Globus pallidus (tissue), 1 donor: ENCODE measurements at regions not wholly inside any gene's neighbourhood (a gene's known extent, or its start where the extent isn't known, plus 50 kb on each side); places are given as distances from the start of the nearest gene placed in this dataset.
"Not testable (repeated sequence)": the region's sequence is repeated elsewhere in the genome, so short reads cannot be mapped to it uniquely, and the experiment has no call there.

Source experiments
- DNase-seq: peaks from one replicate; pipeline ENCODE4 v3.0.0-alpha.2; 2015; ENCODE audit warnings: low spot score

DNA sequence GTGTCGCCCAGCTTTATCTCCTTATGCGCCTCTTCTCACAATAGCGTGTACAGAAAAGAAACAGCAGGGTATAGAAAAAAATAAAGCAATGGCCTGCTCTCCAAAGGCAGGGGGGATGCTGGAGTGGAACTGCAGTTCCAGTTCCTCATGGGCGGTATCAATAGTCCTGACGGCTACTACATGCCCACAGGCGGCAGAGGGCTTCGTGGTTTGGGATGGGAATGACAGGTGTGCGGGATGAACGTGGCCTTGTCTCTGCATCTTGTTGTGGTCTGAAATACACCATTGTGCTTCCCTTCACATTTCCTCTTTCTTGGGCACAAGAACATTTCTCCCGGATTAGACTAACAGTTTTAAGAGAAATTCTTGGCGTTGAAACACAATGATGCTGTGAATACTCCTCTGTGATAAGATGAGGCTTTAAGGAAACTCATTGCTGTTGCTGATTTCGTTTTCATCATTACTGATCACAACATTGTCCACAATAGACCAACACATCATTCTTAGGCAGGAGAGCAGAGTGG lies 124.1 kb upstream of the IGFBP7 start:
- peak; percentile 20 for DNase-seq

DNA sequence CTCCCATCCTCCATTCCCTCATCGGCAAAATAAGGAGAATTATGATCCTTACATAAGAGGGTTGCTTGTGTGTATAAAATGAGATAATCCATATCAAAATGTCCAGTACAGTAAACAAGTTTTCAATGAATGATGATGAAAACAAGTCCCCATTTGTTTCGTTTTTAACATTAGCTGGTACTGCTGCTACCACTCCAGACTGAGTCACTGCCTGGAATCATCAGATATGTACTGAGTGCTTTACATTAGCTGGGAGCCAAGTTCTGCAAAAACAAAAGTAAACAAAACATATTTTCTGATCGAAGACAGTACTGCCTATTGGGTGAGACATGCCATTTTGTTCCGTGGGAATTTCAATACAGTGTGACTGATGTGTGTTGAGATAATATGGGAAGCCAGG lies 123.2 kb upstream of the IGFBP7 start:
- peak; percentile 11 for DNase-seq

DNA sequence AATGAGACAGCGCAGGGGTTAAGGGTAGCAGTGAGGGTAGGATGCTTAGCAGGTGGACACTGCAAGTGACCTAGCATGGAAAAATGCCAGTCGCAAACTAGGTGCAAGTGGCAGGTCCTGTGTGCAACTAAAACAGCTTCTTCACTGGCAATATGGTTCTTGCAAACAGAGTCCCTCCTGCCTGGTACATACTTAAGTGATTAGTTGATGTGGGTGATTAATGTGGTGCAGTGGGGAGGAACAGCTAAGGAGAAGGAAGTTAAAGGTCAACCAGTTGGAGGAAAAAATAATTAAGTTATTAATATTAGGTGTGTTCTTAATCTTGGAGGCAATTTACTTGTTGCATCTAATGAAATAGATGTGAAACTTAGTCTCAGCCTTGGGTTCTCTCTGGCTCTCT lies 121.6 kb upstream of the IGFBP7 start:
- no peak for DNase-seq

DNA sequence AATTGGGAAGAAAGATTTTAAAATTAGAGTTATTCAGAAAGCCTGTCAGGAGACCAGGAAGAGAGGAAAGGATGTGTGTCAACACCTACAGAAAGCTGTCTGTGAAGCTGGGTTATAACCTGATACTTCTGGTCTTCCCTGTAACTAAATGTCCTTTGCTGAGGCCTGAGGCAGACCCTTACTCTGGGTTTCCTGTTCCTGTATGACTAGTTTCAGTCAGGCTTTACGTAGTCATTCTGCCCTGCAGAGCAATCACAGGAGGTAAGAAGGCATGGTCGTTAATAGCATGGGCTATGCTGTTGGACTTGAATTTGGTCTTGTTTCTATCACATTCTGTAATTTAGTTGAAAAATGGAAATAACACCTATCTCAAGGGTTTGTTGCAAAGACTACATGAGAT lies 110.5 kb upstream of the IGFBP7 start:
- no peak for DNase-seq

DNA sequence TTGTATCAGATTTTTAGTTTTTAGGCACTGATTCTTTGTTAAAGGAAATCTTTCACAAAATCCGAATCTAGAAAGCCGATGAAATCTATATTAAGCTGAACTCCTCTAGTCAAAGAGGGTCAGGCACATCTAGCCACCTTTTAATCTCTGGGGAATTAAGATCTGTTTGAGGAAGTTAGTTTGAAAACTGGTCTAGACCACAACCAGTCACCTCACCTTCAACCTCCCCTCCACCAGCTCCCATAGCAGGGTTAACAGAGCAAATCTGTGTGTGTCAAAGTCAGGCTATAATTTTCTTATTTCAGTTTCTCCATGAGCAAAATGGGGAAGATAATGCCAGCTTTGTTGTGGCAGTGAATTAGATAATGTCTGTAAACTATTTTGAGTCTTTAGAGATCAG lies 110.0 kb upstream of the IGFBP7 start:
- no peak for DNase-seq

DNA sequence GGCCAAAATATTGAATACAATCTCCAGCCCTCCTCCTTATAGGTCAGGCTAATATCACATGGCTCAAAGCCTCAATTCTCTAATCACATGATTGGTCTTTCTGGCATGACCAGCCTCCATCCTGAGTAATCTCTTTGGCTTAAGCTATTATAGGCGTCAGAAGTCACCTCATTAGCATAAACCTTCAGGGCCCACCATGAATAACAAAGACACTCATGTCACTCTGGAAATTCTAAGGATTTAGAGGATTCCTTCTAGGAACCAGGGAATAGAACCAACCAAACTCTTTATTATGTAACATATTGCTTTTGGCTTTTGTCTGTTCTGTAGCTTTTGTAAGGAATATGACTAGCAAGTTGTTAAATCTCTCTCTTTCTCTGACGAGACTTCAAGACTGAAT lies 109.2 kb upstream of the IGFBP7 start:
- no peak for DNase-seq

DNA sequence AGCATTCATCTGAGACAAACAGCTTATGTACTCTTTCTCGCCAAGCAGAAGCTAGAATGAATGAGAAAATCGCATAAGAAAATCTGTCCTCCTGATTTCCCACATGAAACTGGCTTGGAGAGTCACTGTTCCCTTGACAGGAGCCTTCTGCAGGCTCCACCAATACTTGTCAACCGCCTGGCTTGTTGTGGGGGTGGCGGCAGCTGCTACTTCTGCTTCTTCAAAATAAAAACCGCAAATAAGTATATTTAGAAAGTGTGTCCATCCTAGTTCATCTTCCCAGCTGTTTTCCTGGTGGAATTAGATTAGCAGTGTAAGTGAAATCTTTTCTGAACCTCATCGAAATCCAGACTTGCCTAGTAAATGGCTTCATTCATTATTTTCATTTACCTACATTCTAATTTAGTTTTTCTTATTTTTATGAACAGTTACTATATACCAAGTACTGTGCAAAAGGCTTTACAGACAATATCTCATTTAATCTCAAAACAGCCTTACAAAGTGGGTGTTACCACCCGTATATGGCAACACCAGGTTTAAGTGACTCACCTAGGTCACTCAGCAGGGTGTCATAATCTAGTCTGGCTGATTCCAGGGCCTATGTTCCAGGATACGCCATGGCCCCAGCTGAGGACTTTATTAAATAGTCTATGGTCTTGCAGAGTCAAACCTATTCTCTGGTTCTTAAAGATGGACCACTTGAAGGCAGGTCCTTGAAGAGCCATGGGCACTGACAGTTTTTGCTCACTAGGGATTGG lies 104.6 kb upstream of the IGFBP7 start:
- no peak for DNase-seq

DNA sequence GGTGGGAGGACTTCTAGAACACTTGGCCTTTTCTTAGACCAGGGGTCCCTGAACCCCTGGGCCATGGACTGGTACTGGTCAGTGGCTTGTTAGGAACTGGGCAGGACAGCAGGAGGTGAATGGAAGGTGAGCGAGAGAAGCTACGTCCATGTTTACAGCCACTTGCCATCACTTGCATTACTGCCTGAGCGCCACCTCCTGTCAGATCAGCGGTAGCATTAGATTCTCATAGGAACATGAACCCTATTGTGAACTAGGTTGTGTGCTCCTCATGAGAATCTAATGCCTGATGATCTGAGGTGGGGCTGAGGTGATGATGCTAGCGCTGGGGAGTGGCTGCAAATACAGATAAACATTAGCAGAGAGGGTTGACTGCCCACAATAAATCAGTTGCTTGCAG lies 100.9 kb upstream of the IGFBP7 start:
- no peak for DNase-seq

DNA sequence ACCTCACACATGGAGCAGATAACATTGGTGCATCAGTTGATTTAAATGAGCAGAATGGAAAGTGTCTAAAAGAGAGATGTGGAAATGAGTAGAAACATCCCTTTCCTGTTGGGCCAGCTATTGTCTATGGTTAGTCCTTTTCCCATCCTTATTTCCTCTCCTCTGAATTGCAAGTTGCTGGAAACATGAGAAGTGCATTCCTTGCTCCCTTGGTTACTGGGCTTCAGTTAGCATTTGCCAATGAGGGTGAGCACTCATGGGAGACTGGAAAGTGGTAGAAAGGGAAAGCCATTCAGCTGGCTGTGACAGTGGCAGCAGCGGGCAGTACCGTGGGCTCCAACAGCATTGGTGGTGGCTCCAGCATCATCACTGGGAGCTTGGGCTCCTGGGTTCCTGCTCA lies 96.0 kb upstream of the IGFBP7 start:
- no peak for DNase-seq

DNA sequence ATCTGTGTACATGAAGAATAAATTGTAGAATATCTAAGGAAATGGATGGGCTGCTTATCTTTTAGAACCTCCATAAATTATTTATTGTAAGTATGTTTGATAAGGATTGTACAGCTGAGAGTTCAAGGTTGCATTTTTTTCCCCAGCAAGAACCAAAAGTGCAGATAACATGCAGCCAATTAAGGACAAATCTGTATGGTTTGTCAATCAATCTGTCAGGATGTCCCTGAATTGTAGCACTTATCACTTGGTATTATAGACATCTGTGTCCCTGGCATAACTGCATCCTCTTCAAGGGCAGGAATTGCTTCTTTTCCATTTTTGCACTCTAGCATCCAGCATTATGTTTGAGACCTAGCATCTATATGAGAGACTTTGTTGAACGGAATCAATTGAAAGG lies 95.4 kb upstream of the IGFBP7 start:
- DNase-seq: no peak

DNA sequence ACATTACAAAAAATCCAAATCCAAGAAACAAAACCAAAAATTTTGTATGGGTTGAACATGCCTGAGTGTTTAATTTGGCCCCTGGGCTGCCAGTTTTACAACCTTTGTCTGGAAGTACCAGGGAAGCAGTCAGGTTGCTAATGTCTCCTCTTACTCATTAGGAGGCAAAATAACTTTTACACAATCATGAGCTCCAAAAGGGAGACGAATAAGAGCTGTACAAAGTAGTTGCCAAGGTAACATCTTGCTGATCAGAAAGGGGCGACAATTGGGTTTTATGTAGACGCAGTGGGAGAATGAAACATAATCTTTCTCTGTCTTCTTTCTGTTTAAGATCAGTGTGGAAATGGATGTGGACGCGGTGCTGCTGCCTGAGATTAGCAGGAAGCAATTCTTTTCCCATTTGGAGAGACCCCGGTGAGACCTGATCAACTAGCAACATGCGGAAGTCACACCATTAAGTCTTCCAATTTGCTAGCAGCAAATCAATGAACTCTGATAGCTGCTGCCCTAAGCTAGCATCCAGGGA lies 90.7 kb upstream of the IGFBP7 start:
- DNase-seq: no peak

DNA sequence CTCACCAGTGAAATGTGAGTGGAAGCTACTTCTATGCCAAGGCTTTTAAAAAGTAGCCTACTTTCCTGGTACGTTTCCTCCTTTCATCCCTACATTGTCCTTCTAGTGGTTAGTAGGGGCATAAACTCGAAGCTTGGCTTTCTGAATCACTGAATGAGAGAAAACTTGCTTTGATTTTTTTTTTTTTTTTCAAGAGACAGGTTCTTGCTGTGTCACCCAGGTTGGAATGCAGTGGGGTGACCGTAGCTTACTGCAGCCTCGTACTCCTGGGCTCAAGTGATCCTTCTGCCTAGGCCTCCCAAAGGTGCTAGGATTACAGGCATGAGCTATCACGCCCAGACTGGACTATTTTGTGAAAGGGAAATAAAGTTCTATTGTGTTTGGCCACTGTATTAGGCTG lies 89.1 kb upstream of the IGFBP7 start:
- no peak for DNase-seq

DNA sequence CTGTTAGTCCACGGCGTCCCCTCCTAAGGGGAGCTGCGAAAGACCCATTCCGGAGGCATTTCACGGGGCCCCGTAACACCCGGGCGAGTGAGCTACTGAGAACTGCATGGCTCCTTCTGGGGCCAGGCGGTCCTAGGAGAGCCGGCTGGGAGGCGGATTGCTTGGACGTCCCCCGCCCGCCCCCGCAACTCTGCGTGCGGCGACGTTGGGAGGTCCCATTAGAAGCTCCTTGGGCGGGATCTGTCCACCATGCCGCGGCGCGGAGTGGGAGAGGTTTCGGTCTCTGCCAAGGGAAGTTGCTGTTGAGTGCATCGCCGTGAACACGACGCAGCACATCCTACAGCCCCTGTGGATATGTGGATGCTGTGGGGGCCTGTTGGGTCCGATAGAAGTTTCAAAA lies 85.4 kb upstream of the IGFBP7 start:
- no peak for DNase-seq

DNA sequence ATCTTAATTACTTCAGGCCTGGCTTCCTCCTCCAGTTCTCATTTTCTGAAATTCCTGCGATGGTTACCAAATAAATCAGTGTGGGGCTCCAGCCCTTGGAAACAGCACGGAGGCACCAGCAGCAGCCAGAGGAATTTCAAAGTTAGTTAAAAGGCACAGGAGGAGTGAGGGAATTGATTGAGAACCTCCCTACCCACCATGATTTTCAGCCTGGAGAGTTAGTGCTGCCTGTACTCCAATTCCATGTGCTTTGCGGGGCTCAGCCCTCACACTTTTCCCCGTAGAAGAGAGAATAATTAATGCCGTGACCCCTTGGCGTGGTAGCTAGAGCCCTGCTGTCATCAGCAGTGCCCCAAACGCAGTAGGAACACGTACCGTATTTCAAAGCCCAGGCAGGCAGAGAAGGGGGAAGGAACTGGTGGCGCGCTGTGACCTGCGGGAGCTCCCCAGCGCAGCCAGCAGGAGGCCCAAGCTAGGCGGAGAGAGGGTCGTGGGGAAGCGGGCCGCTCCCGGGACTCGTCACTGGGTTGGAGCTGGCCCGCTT lies 84.0 kb upstream of the IGFBP7 start:
- DNase-seq: no peak

DNA sequence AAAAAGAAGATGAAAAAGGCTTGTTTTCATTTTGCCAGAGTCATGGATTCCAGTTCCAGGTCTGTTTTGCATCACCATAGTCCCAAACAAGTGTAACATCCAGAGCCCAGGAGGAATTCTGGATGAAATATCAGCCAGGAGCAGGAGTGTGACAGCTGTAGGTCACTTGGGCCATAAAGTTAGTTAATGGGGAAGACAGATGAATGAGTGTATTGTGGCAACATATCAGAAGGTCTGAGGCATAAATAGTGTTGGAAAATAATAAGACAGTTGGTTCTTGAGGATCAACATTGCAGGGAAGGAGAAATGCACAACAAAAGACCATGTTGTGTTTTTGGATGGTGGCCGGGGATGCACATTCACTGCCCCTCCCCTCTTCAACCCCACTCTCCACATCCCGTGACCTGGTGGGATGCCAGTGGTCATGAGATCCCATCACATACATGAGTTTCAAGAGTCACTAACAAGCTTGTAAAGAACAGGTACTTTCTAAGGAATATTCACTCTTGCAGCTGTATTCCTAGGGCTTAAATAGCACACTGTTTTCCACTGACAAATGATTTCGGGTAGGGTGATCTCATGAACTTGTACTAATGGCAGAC lies 83.1 kb upstream of the IGFBP7 start:
- DNase-seq: no peak

DNA sequence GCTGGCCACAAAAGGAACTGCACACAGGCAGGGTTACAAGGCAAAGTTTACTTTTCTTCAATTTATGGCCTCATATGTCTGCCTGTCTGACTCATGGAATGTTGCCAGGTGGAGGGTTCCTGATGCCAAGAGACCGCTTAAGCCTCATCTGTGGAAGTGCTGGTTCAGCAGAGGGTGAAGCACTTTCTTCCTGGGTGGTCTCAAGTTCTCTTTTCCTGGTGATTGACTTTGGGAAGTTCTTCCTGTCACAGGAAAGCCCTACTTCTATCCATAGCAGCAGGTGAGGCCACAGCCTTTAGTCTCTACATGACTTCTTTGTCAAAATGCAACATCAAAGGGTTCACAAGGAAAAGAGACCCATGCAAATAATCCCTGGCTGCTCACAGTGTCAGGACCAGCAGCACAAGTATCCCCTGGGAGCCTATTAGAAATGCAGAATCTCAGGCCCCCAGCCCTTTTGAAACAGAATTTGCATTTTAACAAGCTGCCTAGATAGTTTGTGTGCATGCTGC lies 81.4 kb upstream of the IGFBP7 start:
- DNase-seq: no peak

DNA sequence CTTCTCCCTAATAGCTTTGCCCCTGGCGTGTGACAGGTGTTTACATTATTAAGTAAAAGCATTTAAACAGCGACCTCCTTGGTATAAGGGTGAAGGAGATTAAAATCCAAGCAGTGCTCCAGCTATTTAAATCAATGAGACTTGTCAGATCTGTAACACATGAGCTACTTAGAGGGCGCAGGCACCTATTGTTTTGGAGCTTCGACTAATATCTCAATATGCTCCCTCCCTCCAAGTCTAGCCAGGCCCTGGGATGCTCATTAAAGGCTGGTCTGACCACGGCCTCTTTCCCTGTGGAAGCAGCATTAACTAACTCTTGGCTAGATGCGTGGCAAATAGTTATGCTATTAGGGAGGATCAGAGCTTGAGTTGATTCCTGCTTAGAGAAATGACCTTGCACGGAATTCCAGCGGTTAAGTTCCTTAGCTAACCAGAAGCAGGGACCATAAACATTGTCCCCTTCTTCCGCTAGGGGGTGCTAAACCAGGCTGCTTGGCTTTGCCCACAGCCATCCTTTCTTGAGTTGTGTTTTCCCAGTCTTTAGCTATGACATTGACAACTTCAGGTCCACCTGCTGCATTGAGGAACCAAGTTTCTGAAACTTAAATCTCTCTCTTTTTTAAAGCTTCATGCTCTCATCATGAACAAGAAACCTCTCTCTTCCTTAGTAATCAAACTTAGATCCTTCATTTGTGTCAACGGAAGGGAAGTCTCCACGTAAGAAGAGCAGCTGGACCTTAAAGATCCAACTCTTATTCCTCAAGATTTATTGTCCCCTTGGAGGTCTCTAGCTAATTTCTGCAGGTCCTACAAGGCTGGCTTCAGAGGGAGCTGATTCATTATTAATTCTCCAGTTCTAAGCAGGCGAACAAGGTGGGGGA lies 80.7 kb upstream of the IGFBP7 start:
- DNase-seq: no peak

DNA sequence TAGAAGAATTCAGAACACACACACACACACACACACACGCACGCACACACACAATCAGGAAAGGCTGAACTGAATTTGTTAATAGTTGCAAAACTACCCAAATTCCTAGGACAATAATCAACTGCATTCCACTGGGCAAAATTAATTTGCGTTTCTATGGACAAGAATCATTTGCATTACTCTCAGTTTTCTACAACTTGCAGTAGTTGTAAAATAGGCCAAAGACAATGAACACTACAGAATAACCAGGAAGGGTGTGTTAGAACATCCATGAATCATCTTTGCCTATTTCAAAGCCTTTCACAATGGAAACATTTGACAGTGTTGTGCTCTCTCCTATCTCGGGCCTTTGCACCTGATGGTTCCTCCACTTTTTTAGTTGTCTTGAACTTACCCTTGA lies 77.1 kb upstream of the IGFBP7 start:
- DNase-seq: no peak

DNA sequence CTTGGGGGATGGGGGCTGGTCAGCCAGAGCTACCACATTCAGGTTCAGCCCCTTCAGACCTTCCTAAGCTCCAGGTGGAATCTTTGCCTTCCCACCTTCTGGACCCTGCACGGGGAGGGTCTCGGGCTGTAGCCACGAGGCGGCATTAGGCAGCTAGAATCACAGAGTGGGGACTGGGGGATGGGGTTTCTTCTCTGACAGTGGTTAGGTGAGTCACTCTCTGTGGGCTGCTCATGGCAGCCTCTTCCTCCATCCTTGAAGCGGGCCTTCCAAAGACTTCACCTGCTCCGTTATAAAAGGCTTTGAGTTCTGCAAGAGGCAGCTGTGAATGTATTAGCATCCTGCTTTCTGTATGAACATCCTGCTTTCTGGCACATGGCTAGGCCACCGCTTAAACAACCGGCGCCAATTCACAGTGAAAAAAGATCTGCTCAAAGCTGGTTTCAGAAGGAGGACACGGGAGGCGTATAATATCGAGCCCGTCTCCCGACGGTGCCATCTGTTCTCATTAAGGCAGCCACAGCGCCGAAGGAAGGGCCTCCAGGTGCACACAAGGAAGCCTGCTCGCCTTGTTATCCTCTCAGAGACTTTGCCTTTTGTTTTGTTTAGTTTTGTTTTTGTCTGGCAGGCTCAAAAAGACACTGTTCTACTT lies 74.3 kb upstream of the IGFBP7 start:
- DNase-seq: no peak

DNA sequence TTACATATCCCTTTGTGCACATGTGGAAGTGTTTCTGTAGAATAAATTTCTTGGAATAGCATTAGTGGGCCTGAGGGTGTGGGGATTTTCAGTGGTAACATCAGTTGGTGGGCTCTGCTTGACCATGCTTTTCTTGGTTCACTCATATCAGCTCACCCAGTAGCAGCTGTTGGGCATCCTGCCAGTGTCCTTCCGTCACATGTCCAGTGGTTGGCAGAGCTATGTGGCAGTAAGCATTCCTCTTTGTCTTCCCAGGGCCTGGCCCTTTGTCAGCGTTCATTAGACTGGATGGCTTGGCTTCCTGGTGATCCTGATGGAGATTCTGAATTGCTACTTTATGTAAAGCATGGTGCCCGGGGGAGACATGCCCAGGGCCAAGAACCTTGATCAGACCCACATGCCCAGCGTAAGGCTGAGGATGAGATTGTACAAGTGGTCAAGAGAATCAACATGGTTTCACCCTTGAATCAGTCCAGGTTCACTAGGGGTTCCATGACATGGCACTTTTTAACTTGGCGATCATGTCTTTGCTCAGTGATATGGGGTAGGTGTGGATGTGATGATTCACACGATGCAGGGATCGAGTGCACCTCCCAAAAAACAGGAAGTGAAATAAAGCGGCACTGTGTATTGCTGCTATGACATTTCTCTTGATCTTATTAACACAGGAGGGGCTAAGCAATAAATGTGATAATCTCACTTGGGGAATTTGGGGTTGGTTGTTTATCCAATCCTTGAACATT lies 72.1 kb upstream of the IGFBP7 start:
- DNase-seq: peak; percentile 95

DNA sequence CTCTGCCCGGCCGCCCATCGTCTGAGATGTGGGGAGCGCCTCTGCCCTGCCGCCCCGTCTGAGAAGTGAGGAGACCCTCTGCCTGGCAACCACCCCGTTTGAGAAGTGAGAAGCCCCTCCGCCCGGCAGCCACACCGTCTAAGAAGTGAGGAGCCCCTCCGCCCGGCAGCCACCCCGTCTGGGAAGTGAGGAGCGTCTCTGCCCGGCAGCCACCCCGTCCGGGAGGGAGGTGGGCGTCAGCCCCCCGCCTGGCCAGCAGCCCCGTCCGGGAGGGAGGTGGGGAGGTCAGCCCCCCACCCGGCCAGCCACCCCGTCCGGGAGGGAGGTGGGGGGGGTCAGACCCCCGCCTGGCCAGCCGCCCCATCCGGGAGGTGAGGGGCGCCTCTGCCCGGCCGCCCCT lies 63.0 kb upstream of the IGFBP7 start:
- DNase-seq: not testable (repeated sequence)
